ENCODE measurements at regions not wholly inside any gene's neighbourhood (a gene's known extent, or its start where the extent isn't known, plus 50 kb on each side); places are given as distances from the start of the nearest gene placed in this dataset.

GRCh38 chr4:96839441-96839840 lies 999.5 kb downstream of the PDHA2 start:
- no peak for TF ChIP-seq CTCF (conservative IDR thresholded peaks at IDR 0.05; ENCODE audit: low read length)
- no peak for TF ChIP-seq EZH2phosphoT487 (IDR thresholded peaks at IDR 0.05; ENCODE audit: borderline replicate concordance)
